Thyroid gland (tissue), 4 donors: ENCODE measurements at regions not wholly inside any gene's neighbourhood (a gene's known extent, or its start where the extent isn't known, plus 50 kb on each side); places are given as distances from the start of the nearest gene placed in this dataset.

Source experiments
- CTCF ChIP-seq, 6 experiments: fragments of 200-600 bp in 3 of 6; fragments of 450-650 bp in 3 of 6; sonication (generic) in 3 of 6; IDR thresholded peaks; one replicate each; pipeline ENCODE4 v1.5.1; 2016 to 2019; ENCODE audit warnings: antibody characterized with exemption in 6 of 6, mild to moderate bottlenecking in 2 of 6, inconsistent platforms in 1 of 6, moderate library complexity in 1 of 6
- POLR2A ChIP-seq, 2 donors: fragments of 450-650 bp; IDR thresholded peaks; one replicate each; pipeline ENCODE4 v1.6.1; 2017; ENCODE audit warnings: antibody characterized with exemption in 2 of 2, mild to moderate bottlenecking in 2 of 2, moderate library complexity in 1 of 2

DNA sequence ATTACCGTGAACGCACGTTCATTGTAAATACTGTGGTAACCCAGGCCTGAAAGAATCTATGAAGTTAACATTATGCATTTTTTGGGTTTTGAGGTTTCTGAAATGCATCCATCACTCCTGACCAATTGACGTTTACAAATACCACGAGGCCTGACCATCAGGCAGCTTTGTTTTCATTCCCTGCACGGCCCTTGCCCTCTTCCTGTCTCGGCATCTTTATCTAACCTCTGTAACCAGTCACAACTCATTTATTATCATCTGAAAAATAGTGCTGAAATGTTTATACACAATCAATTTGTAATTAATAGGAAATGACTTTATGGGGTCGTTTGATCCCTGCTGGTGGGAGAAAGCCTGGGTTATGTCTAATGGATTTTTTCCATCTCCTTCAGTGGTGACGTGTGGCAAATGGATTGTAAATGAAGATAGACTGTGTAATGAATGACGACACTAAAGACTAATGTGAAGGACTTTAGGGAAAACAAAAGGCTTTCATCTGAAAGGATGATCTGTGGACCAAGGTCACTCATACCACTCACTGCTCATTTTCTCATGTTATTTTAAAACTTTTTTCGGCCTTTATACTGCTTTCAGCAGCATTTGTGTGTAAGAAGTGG is 102.7 kb upstream of the SORBS2 start:
- TF ChIP-seq CTCF (IDR thresholded peaks at IDR 0.05) (no peak), POLR2A (IDR thresholded peaks at IDR 0.05) (no peak)
